T-helper 1 cell treated with Interleukin-12 subunit alpha and Interleukin-12 subunit beta and Interleukin-4 antibody, amounts not matched to agents 30 ng/mL and 1 ng/mL, for 36 hours (primary cell): ENCODE measurements at regions not wholly inside any gene's neighbourhood (a gene's known extent, or its start where the extent isn't known, plus 50 kb on each side); places are given as distances from the start of the nearest gene placed in this dataset.

ENCODE experiments used
- intact Hi-C: fragments of 100-400 bp; cut with micrococcal nuclease; formaldehyde crosslinking; loops from one replicate; pipeline ENCODE4 v1.15.1; 2024

- intact Hi-C loops = no loop called here
Observed at GRCh38 chr2:120865656-120866055, 130.0 kb downstream of the GLI2 start.

- intact Hi-C loops = no loop called here
Observed at GRCh38 chr2:120866071-120866470, 130.4 kb downstream of the GLI2 start.

GRCh38 chr2:120866483-120867140 lies 130.9 kb downstream of the GLI2 start:
- intact Hi-C loops = no loop called here

- intact Hi-C loops = no loop called here
Observed at GRCh38 chr2:120867290-120868241, 131.9 kb downstream of the GLI2 start.

GRCh38 chr2:120868366-120868765 lies 132.7 kb downstream of the GLI2 start:
- intact Hi-C loops = no loop called here

- intact Hi-C loops = no loop called here
Observed at GRCh38 chr2:120869036-120869729, 133.5 kb downstream of the GLI2 start.

GRCh38 chr2:120869730-120870466 lies 134.2 kb downstream of the GLI2 start:
- intact Hi-C loops = no loop called here

GRCh38 chr2:120870467-120870788 lies 134.8 kb downstream of the GLI2 start:
- intact Hi-C loops = no loop called here

- intact Hi-C loops = no loop called here
Observed at GRCh38 chr2:120871016-120871635, 135.5 kb downstream of the GLI2 start.

GRCh38 chr2:120871881-120872620 lies 136.4 kb downstream of the GLI2 start:
- intact Hi-C loops = no loop called here

- intact Hi-C loops = no loop called here
Observed at GRCh38 chr2:120873958-120874887, 138.6 kb downstream of the GLI2 start.

GRCh38 chr2:120874888-120875275 lies 139.2 kb downstream of the GLI2 start:
- intact Hi-C loops = no loop called here

- intact Hi-C loops = no loop called here
Observed at GRCh38 chr2:120875431-120875830, 139.8 kb downstream of the GLI2 start.

GRCh38 chr2:120876526-120877280 lies 141.0 kb downstream of the GLI2 start:
- intact Hi-C loops = no loop called here

GRCh38 chr2:120877409-120877808 lies 141.7 kb downstream of the GLI2 start:
- intact Hi-C loops = no loop called here

GRCh38 chr2:120878970-120879369 lies 143.3 kb downstream of the GLI2 start:
- intact Hi-C loops = no loop called here

GRCh38 chr2:120879431-120880295 lies 144.0 kb downstream of the GLI2 start:
- intact Hi-C loops = no loop called here

- intact Hi-C loops = no loop called here
Observed at GRCh38 chr2:120880381-120880780, 144.7 kb downstream of the GLI2 start.
